ENCODE measurements at regions not wholly inside any gene's neighbourhood (a gene's known extent, or its start where the extent isn't known, plus 50 kb on each side); places are given as distances from the start of the nearest gene placed in this dataset.
"Not testable (repeated sequence)": the region's sequence is repeated elsewhere in the genome, so short reads cannot be mapped to it uniquely, and the experiment has no call there.

DNA sequence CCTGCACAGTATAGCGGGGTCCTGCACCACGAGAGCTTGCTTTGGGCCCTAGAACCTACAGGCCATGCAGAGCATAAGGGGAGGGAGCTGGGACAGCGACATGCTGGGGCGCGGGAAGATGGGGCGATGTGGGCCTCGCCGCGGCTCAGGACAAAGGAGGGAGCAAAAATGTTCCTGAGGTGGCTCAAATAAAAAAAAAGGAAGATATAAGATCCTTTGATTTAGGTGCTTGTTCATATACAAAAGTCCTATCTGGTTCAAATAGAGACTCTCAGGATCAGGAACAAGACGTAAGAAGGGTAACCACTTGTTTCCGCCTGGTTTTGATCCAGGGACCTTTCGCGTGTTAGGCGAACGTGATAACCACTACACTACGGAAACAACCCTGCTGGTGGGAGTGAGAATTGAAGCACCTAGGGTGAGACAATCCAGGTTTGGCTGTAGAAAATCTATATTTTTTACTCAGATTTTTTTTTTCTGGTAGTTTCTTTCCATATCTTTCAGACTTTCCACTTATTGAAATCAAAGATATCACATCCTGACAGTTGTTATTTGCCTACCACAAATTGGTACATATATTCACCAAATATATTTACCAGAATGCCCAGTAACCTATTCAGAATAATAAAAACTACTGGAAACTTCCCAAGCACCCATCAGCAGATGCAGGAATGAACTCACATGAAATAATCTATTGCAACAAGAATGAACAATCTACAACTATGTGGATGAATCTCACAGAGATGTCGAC is 177.9 kb upstream of the ZNF184 start:
- ATAC-seq (ENCODE audit: low FRiP score) (no peak), DNase-seq (no peak)
- no peaks in the 10 kb centered on the region for H3K4me1 ChIP-seq (ENCODE audit: control insufficient read depth in 1 of 2, insufficient read depth in 2 of 2, low read length in 2 of 2)
- H3K9me3 ChIP-seq (ENCODE audit: control insufficient read depth, low read length) = no peaks in the 10 kb centered on the region
- H3K4me3 ChIP-seq (ENCODE audit: low read length in 2 of 2) = no peak overlapping the region
- H3K27ac ChIP-seq (ENCODE audit: low read depth in 1 of 2, low read length in 2 of 2) = no peak overlapping the region
- H3K27me3 ChIP-seq (ENCODE audit: control insufficient read depth in 1 of 2, insufficient read depth in 2 of 2, low read length in 1 of 2) = no peaks in the 10 kb centered on the region
- no peaks in the 10 kb centered on the region for H3K36me3 ChIP-seq (ENCODE audit: control insufficient read depth in 1 of 2, insufficient read depth in 2 of 2, low read length in 1 of 2)
- WGBS, 2 donors = 4 to 5% methylated on average over 17 of the region's 17 CpGs
- intact Hi-C loops (cut with DNase I) = no loop called here

DNA sequence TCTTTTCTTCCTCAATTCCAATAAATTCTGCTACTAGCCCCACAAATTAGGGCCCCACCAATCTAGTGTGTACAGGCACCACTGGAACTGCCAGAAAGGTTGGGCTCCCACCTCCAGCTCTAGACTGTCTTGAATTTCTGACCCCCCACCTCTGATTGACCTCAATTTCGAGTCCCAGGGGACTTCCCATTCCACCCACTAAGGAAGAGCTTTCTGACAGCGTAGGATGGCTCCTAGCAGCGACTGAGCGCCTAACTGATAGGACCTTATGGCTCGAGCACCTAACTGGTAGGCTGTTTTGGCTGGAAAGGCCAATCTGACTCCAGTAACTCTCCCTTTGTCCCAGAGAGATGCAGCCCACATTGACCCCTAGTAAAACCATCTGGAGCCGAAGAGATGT is 171.6 kb upstream of the ZNF184 start:
- Histone ChIP-seq H3K27ac (ENCODE audit: low read depth in 1 of 2, low read length in 2 of 2) (no peak overlapping the region), H3K27me3 (ENCODE audit: control insufficient read depth in 1 of 2, insufficient read depth in 2 of 2, low read length in 1 of 2) (no peaks in the 10 kb centered on the region), H3K4me1 (ENCODE audit: control insufficient read depth in 1 of 2, insufficient read depth in 2 of 2, low read length in 2 of 2) (no peaks in the 10 kb centered on the region), H3K9me3 (ENCODE audit: control insufficient read depth, low read length) (no peaks in the 10 kb centered on the region), H3K36me3 (ENCODE audit: control insufficient read depth in 1 of 2, insufficient read depth in 2 of 2, low read length in 1 of 2) (no peaks in the 10 kb centered on the region), H3K4me3 (ENCODE audit: low read length in 2 of 2) (no peak overlapping the region)
- intact Hi-C loops (cut with DNase I) = no loop called here
- 66 to 69% methylated on average over 6 of the region's 6 CpGs for WGBS, 2 donors
- ATAC-seq (ENCODE audit: low FRiP score) (no peak), DNase-seq (no peak)

DNA sequence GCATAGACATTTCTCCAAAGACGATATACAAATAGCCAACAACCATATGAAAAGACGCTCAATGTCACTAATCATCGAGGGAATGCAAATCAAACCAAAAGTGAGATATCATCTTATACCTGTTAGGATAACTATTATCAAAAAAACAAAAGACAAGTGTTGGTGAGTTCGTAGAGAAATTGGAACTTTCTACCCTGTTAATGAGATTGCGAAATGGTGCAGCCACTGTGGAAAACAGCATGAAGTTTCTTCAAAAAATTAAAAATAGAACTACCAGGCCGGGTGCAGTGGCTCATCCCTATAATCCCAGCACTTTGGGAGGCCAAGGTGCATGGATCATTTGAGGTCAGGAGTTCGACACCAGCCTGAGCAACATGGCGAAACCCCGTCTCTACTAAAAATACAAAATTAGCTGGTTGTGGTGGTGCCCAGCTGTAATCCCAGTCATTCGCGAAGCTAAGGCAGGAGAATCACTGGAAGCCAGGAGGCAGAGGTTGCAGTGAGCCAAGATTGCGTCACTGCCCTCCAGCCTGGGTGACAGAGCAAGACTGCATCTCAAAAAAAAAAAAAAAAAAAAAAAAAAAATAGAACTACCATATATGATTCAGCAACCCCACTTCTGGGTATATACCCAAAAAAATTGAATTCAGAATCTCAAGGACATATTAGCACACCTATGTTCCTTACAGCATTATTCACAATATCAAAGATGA is 170.0 kb upstream of the ZNF184 start:
- WGBS, 2 donors = 89 to 90% methylated on average over 12 of the region's 12 CpGs
- no peaks in the 10 kb centered on the region for H3K36me3 ChIP-seq (ENCODE audit: control insufficient read depth in 1 of 2, insufficient read depth in 2 of 2, low read length in 1 of 2)
- H3K9me3 ChIP-seq (ENCODE audit: control insufficient read depth, low read length) = peaks cover 3% of the 10 kb centered on the region
- no peaks in the 10 kb centered on the region for H3K27me3 ChIP-seq (ENCODE audit: control insufficient read depth in 1 of 2, insufficient read depth in 2 of 2, low read length in 1 of 2)
- no peak overlapping the region for H3K27ac ChIP-seq (ENCODE audit: low read depth in 1 of 2, low read length in 2 of 2)
- no peaks in the 10 kb centered on the region for H3K4me1 ChIP-seq (ENCODE audit: control insufficient read depth in 1 of 2, insufficient read depth in 2 of 2, low read length in 2 of 2)
- ATAC-seq (ENCODE audit: low FRiP score) (no peak), DNase-seq (no peak)
- intact Hi-C loops (cut with DNase I) = no loop called here
- H3K4me3 ChIP-seq (ENCODE audit: low read length in 2 of 2) = no peak overlapping the region

DNA sequence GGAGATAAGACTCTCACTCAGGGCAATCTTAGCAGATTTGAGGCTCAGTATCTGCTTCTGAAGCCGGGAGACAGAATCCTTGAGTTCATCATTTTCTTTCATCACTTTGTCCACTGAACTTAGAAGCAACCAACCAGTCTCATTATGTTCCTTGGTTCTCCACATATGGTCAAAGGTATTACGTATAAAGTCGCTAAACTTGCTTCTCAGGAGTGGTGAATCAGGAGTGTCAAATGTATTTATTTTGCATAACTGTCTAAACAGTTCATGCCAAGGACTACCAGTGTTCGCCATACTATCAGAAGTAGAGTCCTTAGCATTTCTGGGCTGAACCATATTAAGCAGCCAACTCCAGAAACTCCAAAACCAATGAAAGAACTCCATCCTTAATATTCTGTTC is 163.0 kb upstream of the ZNF184 start:
- H3K27ac ChIP-seq (ENCODE audit: low read depth in 1 of 2, low read length in 2 of 2); H3K27me3 ChIP-seq (ENCODE audit: control insufficient read depth in 1 of 2, insufficient read depth in 2 of 2, low read length in 1 of 2); H3K36me3 ChIP-seq (ENCODE audit: control insufficient read depth in 1 of 2, insufficient read depth in 2 of 2, low read length in 1 of 2); H3K4me3 ChIP-seq (ENCODE audit: low read length in 2 of 2); intact Hi-C loops (cut with DNase I); ATAC-seq (ENCODE audit: low FRiP score); H3K4me1 ChIP-seq (ENCODE audit: control insufficient read depth in 1 of 2, insufficient read depth in 2 of 2, low read length in 2 of 2); DNase-seq: not testable (repeated sequence)
- WGBS, 2 donors = 82 to 83% methylated on average over 4 of the region's 4 CpGs
- peaks cover 11% of the 10 kb centered on the region for H3K9me3 ChIP-seq (ENCODE audit: control insufficient read depth, low read length)

DNA sequence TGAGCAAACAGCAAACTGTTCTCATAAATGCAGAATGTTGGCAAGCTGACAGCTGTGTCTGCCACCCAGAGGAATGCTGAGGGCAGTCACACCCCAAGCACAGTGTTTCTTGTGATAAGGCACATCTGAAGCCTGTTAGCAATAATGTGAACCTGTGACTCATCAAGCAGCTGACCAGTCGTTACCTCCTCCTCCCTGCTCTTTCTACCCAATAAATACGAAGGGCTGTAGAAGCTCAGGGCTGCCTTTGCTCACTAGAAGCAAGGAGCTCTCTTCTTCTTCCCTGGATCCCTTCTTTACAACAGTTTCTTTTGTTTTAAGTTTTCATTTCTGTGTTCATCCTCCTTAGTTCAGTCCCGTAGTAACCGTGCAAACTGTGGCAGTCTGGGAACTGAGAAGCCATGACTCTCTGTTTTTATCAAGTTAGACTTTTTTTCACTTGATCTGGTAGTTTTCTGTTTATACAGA is 160.3 kb upstream of the ZNF184 start:
- H3K27me3 ChIP-seq (ENCODE audit: control insufficient read depth in 1 of 2, insufficient read depth in 2 of 2, low read length in 1 of 2); H3K36me3 ChIP-seq (ENCODE audit: control insufficient read depth in 1 of 2, insufficient read depth in 2 of 2, low read length in 1 of 2); H3K4me3 ChIP-seq (ENCODE audit: low read length in 2 of 2); DNase-seq; ATAC-seq (ENCODE audit: low FRiP score); H3K27ac ChIP-seq (ENCODE audit: low read depth in 1 of 2, low read length in 2 of 2); H3K9me3 ChIP-seq (ENCODE audit: control insufficient read depth, low read length); intact Hi-C loops (cut with DNase I); H3K4me1 ChIP-seq (ENCODE audit: control insufficient read depth in 1 of 2, insufficient read depth in 2 of 2, low read length in 2 of 2): not testable (repeated sequence)
- 85% methylated on average over 4 of the region's 4 CpGs for WGBS, 2 donors

DNA sequence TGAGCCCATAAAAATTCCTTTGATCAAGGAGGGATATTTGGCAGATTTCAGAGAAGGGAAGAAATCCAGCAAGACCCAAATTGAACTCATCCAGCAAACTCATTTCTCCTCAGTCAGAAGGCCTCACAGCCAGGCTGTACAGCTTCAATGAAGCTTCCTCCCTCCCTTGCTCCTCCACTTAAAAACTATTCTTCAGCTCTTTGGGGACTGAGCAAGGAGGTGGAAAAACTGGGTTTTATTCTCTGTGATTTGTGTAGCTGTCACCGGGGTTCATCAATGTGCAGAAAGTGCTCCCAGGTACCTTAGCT is 158.7 kb upstream of the ZNF184 start:
- intact Hi-C loops (cut with DNase I) = no loop called here
- 97% methylated on average over 1 of the region's 1 CpG for WGBS, 2 donors

DNA sequence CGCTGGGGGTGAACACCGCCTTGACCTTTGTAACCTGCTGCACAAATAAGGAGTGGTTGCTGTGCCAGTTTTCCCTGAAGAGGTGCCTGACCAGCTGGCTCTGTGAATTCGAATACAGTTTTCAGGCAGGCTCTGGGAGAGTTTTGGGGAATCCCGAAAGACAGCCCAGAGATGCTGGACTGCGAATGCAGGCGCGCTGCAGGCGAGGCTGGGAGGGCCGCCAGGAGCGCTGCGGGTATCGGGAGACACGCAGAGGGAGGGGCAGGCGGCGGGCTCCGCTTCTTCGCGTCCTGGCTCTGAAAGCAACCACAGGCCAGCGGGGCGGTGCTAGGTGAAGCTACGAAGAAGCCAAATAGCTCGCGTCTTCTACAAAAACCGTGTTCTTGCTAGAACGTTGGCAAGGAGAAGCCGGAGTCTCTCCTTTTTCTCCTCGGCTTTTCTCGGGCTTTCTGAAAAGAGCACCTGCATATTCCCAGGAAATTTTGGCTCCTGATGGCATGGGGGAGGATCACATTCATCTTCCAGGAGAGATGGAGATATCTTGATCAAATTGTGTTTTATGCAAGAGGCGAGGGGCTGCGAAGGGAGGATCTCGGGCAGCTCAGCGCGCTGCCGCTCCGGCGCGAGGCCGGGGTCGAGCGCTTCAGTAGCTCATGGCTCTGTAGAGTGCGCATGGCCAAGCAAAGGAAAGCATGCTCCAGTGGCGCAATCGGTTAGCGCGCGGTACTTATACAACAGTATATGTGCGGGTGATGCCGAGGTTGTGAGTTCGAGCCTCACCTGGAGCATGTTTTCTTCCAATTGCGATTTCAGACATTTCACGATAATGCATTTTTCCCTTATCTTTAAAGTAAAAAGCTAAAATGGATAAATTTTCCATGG is 158.1 kb upstream of the ZNF184 start:
- DNase-seq = no peak
- intact Hi-C loops (cut with DNase I) = no loop called here
- Histone ChIP-seq H3K36me3 (ENCODE audit: control insufficient read depth in 1 of 2, insufficient read depth in 2 of 2, low read length in 1 of 2) (no peaks in the 10 kb centered on the region), H3K4me1 (ENCODE audit: control insufficient read depth in 1 of 2, insufficient read depth in 2 of 2, low read length in 2 of 2) (no peaks in the 10 kb centered on the region), H3K4me3 (ENCODE audit: low read length in 2 of 2) (no peak overlapping the region), H3K27me3 (ENCODE audit: control insufficient read depth in 1 of 2, insufficient read depth in 2 of 2, low read length in 1 of 2) (peaks cover 0 to 1% of the 10 kb centered on the region in 2 donors), H3K9me3 (ENCODE audit: control insufficient read depth, low read length) (peaks cover 8% of the 10 kb centered on the region), H3K27ac (ENCODE audit: low read depth in 1 of 2, low read length in 2 of 2) (no peak overlapping the region)
- ATAC-seq (ENCODE audit: low FRiP score) = no peak
- WGBS, 2 donors = 2% methylated on average over 51 of the region's 51 CpGs

More for the DNA sequence above, 158.7 kb upstream of the ZNF184 start:
- Histone ChIP-seq H3K27me3 (ENCODE audit: control insufficient read depth in 1 of 2, insufficient read depth in 2 of 2, low read length in 1 of 2) (peaks cover 0 to 1% of the 10 kb centered on the region in 2 donors), H3K36me3 (ENCODE audit: control insufficient read depth in 1 of 2, insufficient read depth in 2 of 2, low read length in 1 of 2) (no peaks in the 10 kb centered on the region), H3K27ac (ENCODE audit: low read depth in 1 of 2, low read length in 2 of 2) (no peak overlapping the region), H3K9me3 (ENCODE audit: control insufficient read depth, low read length) (peaks cover 8% of the 10 kb centered on the region), H3K4me1 (ENCODE audit: control insufficient read depth in 1 of 2, insufficient read depth in 2 of 2, low read length in 2 of 2) (no peaks in the 10 kb centered on the region), H3K4me3 (ENCODE audit: low read length in 2 of 2) (no peak overlapping the region)
- ATAC-seq (ENCODE audit: low FRiP score) (no peak), DNase-seq (no peak)

DNA sequence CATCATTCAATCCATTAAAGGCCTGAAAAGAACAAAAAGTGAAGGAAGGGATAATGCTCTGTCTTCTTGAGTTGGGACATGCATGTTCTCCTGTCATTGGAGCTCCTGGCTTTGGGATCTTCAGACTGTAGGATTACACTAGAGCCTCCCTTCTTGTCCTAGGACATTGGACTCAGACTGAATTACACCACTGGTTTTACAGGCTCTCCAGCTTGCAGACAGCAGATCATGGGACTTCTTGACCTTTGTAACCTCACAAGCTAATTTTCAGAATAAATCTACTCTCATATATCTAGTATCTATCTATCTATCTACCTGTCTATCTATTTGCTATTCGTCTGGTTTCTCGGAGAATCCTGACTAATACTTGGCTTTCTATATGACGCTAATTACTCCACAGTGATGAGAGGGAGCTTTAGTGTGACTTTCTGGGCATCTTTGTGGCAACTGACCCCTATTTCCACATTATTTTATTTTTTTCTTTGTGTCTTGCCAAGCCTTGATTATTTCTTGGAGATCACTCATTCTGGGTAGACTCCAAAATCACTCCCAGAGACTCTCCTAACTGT is 151.9 kb upstream of the ZNF184 start:
- H3K9me3 ChIP-seq (ENCODE audit: control insufficient read depth, low read length) = no peaks in the 10 kb centered on the region
- ATAC-seq (ENCODE audit: low FRiP score) = no peak
- no peak for DNase-seq
- H3K27me3 ChIP-seq (ENCODE audit: control insufficient read depth in 1 of 2, insufficient read depth in 2 of 2, low read length in 1 of 2) = peaks cover 0 to 1% of the 10 kb centered on the region in 2 donors
- WGBS, 2 donors = 89 to 90% methylated on average over 3 of the region's 3 CpGs
- intact Hi-C loops (cut with DNase I) = no loop called here
- no peaks in the 10 kb centered on the region for H3K36me3 ChIP-seq (ENCODE audit: control insufficient read depth in 1 of 2, insufficient read depth in 2 of 2, low read length in 1 of 2)
- H3K4me3 ChIP-seq (ENCODE audit: low read length in 2 of 2) = no peak overlapping the region
- H3K27ac ChIP-seq (ENCODE audit: low read depth in 1 of 2, low read length in 2 of 2) = no peak overlapping the region
- H3K4me1 ChIP-seq (ENCODE audit: control insufficient read depth in 1 of 2, insufficient read depth in 2 of 2, low read length in 2 of 2) = no peaks in the 10 kb centered on the region
